Suprapubic skin (tissue), 4 donors: ENCODE measurements at regions not wholly inside any gene's neighbourhood (a gene's known extent, or its start where the extent isn't known, plus 50 kb on each side); places are given as distances from the start of the nearest gene placed in this dataset.

Source experiments
- EP300 ChIP-seq: sonication (generic); formaldehyde crosslinking; IDR thresholded peaks from one replicate; pipeline ENCODE4 v1.6.1; 2017; ENCODE audit warnings: antibody characterized with exemption
- POLR2AphosphoS5 ChIP-seq, 3 donors: sonication (generic); formaldehyde crosslinking; IDR thresholded peaks; one replicate each; pipeline ENCODE4 v1.6.1; 2017; ENCODE audit warnings: antibody characterized with exemption in 3 of 3
- TF ChIP-seq, protein P1 (sequence below), 2 donors: fragments of 200-600 bp in 1 of 2; fragments of 450-650 bp in 1 of 2; sonication (generic) in 1 of 2; IDR thresholded peaks; one replicate each; pipeline ENCODE4 v1.5.1; 2016 to 2019; ENCODE audit warnings: antibody characterized with exemption in 2 of 2, mild to moderate bottlenecking in 1 of 2, moderate library complexity in 1 of 2

GRCh38 chr1:201605385-201606010, 66.6 kb downstream of the NAV1 start:
- TF ChIP-seq POLR2AphosphoS5 (IDR thresholded peaks at IDR 0.05) (no peak), EP300 (no peak)
- TF ChIP-seq, protein P1, sequence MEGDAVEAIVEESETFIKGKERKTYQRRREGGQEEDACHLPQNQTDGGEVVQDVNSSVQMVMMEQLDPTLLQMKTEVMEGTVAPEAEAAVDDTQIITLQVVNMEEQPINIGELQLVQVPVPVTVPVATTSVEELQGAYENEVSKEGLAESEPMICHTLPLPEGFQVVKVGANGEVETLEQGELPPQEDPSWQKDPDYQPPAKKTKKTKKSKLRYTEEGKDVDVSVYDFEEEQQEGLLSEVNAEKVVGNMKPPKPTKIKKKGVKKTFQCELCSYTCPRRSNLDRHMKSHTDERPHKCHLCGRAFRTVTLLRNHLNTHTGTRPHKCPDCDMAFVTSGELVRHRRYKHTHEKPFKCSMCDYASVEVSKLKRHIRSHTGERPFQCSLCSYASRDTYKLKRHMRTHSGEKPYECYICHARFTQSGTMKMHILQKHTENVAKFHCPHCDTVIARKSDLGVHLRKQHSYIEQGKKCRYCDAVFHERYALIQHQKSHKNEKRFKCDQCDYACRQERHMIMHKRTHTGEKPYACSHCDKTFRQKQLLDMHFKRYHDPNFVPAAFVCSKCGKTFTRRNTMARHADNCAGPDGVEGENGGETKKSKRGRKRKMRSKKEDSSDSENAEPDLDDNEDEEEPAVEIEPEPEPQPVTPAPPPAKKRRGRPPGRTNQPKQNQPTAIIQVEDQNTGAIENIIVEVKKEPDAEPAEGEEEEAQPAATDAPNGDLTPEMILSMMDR (IDR thresholded peaks at IDR 0.05), result no peak
